Dedifferentiated amniotic fluid mesenchymal stem cell (primary cell): ENCODE measurements at regions not wholly inside any gene's neighbourhood (a gene's known extent, or its start where the extent isn't known, plus 50 kb on each side); places are given as distances from the start of the nearest gene placed in this dataset.
"Not testable (repeated sequence)": the region's sequence is repeated elsewhere in the genome, so short reads cannot be mapped to it uniquely, and the experiment has no call there.

Experiments used
- DNase-seq: peaks from one replicate; pipeline ENCODE4 v3.0.0-alpha.2; 2016; ENCODE audit errors: extremely low spot score

DNA sequence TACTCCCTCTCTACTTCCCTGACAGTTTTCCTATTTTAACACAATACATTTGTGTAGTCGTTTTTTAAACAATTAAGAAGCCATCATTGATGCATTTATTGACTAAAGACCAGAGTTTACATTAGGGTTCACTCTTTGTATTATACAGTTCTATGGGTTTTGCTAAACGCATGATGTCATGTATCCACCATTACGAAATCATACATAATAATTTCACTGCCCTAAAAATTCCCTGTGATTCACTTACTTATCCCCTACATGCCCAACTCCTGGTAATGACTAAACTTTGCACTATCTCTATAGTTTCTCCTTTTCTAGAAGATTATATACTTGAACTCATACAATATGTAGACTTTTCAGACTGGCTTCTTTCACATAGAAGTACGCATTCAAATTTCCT lies 1016.5 kb upstream of the FOXG1 start:
- DNase-seq, result no peak

DNA sequence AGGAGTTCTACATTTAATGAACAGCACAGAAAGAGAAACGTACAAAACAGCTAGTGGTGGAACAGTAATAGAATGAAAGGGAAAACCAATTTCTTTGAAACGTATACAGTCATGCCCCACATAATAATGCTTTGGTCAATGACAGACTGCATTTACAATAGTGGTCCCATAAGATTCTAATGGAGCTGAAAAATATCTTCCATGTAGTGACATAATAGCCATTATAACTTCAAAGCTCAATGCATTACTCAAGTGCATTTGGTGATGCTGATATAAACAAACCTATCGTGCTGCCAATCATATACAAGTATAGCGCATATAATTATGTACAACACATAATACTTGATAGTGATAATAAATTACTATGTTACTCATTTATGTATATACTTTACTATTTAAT lies 1008.9 kb upstream of the FOXG1 start:
- not testable (repeated sequence) for DNase-seq

DNA sequence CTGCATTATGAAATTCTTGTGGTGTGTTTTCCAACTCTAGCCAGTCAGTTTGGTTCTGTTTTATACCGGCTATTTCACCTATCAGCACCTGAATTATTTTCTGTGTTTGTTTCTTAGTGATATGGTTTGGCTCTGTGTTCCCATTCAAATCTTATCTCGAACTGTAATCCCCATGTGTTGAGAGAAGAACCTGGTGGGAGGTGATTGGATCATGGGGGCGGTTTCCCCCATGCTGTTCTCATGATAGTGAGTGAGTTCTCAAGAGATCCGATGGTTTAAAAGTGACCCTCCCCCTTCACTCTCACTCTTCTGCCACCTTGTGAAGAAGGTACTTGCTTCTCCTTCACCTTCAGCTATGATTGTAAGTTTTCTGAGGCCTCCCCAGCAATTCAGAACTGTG lies 1006.2 kb upstream of the FOXG1 start:
- DNase-seq, result not testable (repeated sequence)

DNA sequence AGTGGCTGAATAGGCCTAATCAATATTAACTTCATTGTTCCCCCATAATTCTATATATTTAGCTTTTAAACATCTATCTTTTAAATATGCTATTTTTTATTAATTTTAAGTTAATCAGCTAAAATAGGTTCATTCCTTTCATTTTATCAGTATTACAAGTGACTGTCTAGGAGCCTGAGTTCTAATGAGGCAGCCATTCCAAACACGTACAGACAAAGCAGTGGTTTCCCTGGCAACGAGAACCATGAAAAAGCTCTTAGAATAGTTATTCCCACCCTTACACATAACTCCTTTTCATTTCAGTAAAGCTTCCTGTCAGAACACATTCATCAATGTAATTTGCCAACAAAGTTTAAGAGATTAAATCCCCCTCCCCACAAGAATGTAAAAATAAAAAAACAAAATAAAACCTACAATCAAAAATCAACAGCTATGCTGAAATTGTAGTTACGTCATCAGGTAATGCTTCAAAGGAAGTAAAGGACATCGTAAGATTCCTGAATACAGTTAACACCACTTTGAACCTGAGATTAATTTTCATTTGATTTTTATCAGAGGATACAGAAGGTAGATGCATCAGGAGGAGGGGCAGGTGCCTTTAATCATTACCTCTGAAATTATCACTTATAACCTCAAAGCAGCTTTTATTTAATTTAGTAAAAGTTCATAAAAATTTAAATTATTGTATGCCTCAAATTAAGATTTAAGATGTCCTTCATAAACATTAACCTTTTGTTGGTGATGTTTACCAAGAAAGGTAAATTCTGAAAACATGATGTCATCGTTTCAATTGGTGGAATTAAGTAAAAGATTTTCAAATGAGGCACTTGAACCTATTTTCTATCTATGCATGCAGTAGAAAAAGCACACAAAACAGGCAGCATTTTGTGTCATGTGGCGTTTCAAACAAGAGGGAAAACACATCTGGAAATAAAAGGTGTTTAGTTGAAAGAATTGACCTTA lies 967.2 kb upstream of the FOXG1 start:
- DNase-seq, result not testable (repeated sequence)

DNA sequence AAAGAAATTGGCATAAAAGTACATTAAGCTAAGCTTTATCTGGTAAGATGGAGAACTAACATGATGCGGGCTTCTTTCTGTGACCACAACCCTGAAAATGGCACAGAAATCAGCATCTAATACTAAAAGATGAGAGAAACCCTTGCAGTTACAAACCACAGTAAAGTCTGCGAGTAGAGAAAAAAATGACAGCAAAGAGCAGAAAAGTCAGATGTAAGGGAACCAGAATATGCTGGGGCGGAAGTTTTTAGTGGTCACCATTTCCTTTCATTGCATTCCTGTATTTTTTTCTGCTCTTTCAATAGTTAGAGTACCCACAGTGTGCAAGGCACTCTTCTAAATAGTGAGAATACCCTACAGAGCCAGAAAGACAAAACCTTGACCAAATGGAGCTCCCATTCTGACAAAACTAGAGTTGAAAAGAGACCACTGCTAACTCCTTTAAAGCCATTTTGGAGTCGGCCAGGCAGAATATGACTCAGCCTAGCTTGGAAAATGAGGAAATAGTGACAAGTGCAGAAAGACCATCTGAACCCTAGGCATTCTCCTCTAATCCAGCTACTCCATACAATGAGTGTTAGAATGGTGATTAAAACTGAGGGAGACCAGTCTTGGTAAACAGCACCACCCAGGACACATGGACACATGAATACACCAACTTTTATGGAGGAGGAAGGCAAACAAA lies 948.7 kb upstream of the FOXG1 start:
- DNase-seq, result not testable (repeated sequence)

DNA sequence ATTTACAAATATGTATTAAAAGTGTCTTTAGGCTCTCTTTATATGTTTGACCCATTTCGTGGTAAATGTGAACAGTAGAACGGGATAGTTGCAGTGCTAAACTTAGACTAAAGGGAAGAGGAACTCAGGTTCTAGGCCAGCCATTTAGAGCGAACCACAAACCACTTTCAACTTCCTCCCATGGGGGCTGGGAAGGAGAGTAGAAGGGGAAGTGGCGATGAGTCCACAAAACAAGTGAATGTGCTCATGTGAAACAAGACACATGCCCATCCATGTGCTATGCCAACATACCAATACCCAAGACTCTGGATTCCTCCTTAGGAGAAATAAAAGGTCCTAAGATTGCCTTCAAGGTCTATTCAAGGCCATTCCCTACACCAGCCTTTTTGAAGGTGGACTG lies 940.4 kb upstream of the FOXG1 start:
- DNase-seq, result not testable (repeated sequence)

DNA sequence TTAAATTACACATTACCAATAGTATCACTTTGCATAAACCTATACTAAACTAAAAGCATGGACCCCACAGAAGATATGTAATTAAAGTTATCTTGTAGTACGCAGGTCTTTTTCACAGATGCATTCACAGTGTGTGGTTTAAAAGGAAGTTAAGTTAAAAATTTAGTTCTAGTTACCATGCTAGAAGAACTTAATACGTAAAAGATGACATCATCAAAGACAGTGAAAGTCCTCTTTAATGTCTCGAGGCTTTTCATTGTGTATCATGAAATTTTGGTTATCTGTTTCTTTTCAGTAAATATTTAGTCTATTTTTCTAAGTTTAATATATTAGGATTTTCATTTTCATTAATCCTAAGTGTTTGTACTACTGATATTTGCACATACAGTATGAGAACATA lies 934.6 kb upstream of the FOXG1 start:
- not testable (repeated sequence) for DNase-seq

DNA sequence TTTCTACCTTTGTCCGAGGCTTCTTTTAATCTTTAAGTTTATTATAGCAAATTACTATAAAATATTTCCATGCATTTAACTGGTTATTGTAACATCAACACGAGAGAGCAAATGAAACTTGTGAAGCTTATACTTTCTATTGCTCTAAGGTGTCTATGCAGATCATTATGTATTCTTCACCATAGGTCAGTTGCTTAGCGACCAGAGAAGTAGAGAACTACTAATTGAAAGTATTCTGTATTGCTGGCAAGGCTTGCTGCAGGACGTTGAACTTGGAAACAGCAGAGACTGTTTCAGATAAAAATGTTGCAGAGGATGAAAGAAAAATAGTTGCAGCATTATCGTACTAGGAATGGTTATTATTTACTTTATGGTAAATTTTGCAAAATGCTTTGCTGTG lies 933.6 kb upstream of the FOXG1 start:
- not testable (repeated sequence) for DNase-seq

DNA sequence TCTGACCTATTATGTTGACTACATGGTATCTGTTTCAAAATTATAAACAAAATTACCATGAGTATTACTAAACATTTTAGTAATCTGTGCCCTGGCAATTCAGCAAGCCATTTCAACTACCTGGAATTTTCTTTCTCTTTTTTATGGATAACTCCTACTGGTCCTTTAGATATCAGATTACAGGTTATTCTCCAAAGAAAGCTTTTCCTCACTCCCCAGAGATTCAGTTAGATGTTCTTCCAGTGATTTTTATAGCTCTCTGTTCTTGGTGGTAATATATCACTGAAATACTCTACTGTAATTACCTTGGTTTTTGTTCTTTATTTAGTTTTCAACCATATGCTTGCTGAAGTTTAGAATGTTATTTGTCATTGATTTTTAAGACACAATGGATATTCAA lies 930.2 kb upstream of the FOXG1 start:
- DNase-seq, result no peak

DNA sequence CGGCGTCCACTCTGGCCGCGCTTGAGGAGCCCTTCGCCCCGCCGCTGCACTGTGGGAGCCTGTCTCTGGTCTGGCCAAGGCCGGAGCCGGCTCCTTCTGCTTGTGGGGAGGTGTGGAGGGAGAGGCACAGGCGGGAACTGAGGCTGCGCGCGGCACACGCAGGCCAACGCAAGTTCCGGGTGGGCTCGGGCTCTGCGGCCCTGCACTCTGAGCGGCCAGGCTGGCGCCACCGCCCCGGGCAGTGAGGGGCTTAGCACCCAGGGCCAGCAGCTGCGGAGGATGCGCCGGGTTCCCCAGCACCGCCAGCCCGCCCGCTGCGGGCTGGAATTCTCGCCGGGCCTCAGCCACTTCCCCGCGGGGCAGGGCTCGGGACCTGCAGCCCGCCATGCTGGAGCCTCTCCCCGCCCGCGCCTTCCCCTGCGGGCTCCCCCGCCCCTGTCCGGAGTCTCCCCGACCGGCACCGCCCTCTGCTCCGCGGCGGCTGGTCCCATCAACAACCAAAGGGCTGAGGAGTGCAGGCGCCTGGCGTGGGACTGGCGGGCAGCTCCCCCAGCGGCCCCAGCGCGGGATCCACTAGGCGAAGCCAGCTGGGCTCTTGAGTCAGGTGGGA lies 921.2 kb upstream of the FOXG1 start:
- DNase-seq, result no peak

DNA sequence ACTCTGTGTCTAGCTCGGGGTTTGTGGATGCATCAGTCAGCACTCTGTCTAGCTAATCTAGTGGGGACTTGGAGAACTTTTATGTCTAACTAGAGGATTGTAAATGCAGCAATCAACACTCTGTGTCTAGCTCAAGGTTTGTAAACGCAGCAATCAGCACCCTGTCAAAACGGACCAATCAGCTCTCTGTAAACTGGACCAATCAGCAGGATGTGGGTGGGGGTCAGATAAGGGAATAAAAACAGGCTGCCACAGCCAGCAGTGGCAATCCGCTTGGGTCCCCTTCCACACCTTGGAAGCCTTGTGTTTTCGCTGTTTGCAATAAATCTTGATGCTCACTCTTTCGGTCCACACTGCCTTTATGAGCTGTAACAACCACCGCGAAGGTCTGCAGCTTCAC lies 920.7 kb upstream of the FOXG1 start:
- DNase-seq, result no peak

DNA sequence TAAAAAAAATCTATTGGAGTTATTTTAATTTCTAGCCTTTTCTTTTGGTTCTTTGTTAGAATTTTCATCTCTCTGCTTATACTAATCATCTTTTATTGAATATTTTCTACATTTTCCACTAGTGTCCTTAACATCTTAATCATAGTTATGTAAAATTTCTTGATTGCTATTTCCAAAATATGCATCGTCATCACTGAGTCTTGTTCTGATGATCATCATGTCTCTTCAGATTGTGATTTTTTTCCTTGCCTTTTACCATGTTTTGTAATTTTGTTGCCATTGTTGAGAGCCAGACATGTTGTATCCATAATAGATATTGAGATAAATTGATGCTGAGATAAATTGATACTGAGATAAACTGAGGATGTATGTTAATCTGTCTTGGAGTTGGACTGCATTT lies 919.1 kb upstream of the FOXG1 start:
- DNase-seq, result not testable (repeated sequence)

DNA sequence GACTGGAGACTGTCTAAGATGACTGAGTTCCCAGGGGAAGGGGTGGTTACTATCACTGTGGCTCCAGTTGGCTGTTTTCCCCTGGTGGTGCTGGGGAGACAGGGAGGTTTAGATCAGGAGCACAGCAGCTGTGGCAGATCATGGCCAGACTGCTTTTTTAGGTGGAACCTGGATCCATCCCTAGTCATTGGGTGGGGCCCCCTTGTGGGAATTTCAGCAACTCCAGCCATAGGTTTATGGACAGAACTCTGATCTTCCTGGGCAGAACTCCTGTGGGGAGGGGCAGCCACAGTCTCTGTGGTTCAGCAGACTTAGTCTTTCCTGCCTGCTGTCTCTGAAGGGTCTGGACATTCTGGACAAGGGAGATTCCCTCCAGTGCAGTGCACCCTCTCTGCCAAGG lies 917.4 kb upstream of the FOXG1 start:
- not testable (repeated sequence) for DNase-seq

DNA sequence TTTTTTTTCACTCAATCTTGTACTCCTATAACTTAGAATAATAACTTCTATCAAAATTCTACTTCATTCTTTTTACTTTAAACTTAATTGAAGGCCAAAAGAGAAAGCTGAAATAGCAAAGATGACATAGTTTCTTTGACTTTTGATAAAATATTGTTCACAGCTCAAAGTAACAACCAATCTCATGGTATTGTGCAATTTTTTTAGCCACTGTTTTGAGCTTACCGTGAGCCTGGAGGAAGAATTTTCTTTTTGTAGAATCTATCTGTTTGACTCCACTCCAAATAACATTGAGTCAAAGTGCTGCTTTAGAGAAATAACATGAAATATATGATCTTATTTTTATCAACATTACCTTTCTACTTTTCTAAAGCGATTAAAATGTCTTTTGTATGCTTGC lies 903.9 kb upstream of the FOXG1 start:
- DNase-seq, result no peak

DNA sequence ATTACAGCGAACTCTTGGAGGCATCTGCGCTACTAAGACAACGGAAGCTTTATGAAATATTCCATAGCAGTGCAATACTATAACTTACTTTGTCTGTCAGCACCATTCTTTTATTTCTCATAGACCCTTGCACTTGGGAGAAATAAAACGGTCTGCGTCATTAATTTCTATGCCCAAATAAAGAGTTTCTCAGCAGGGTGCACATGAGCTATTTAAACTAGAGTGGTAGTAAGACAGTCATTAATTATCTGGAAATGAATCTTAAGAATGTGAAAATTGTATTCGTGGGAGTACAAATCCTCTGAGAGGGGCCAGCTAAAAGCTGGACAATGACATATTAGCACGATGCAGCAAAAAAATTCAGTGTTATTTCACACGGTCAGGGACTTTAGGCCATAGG lies 903.4 kb upstream of the FOXG1 start:
- no peak for DNase-seq

DNA sequence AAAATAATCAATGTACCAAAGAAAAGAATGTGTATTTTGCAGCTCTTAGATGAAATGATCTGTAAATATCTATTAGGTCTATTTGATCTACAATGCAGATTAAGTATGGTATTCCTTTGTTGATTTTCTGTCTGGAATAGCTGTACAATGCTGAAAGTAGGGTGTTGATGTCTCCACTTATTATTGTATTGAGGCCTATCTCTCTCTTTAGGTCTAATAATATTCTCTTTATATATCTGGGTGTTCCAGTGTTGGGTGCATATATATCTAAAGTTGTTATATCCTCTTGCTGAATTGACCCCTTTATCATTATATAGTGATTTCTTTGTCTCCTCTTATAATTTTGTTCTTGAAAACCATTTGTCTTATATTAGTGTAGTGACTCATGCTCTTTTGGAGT lies 885.5 kb upstream of the FOXG1 start:
- no peak for DNase-seq

DNA sequence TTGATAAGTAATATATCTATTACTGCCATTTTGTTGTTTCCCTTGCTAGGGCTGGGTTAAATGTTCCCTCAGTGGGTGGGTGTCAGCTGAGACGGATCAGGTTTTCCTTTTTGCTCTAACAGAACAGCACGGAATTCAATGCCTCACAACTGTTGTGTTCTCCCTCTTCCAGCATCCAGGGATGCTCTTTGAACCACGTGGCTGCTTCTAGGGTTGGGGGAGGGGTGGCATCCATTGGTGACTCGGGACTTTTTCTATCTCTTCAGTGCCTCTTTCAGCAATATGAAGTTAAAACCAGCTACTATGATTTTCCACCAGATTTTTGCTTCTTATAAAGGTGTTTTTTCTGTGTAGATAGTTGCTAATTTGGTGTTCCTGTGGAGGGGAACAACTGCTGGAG lies 884.9 kb upstream of the FOXG1 start:
- no peak for DNase-seq

DNA sequence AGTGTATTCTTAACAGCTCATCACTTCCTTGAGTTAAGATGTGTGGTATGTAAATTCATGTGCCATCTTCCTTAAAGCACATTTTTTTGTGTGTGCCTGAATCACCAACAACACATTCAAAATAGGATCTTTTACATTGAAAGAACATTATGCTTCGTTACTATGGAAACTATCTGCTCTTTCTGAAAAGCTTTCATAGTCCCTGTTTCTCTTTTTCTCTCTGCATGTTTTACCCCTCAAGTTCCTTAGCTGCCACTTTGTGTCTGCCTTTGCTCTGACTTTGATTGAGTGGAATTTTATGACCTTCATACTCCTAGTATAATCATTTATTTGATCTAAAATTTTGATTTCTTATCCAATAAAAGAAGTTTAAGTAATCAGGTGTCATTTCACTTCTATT lies 880.3 kb upstream of the FOXG1 start:
- DNase-seq, result no peak

DNA sequence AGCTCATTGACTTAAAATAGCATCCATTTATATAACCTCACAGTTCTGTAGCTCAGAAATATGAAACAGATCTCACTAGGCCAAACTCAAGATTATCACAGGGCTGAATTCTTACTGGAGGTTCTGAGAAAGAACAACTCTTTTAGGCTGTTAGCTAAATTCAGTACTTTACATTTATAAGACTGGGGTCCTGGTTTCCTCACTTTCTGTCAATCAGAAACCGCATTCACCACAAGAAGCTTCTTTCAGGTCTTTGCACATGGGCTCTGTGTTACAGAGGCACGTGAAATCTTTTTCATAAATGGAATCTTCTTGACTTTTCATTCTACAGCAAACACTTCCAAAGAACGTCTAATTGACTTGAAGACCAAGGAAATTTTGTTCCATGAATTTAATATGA lies 876.3 kb upstream of the FOXG1 start:
- DNase-seq, result no peak

DNA sequence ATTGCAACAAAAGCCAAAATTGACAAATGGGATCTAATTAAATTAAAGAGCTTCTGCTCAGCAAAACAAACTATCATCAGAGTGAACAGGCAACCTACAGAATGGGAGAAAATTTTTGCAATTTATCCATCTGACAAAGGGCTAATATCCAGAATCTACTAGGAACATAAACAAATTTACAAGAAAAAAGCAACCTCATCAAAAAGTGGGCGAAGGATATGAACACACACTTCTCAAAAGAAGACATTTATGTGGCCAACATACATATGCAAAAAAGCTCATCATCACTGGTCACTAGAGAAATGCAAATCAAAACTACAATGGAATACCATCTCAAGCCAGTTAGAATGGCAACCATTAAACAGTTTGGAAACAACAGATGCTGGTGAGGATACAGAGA lies 858.1 kb upstream of the FOXG1 start:
- DNase-seq, result not testable (repeated sequence)

DNA sequence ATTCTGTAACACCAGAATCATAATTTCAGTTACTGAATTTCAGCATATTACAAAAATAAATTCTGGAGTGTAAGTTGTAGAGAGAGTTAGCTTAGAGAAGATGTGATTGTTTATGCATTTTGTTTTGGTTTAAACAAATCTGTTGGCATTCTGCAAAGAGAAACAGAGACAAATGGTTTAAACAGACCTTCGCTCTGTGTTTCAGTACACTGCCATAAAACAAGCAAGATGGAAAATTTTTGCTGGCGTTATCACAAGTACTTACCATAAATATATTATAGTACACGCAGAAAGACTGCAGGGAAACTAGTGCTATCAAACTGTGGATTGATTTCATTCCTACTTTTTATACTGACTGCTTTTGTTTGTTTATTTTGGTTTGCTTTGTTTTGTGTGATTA lies 850.3 kb upstream of the FOXG1 start:
- no peak for DNase-seq

DNA sequence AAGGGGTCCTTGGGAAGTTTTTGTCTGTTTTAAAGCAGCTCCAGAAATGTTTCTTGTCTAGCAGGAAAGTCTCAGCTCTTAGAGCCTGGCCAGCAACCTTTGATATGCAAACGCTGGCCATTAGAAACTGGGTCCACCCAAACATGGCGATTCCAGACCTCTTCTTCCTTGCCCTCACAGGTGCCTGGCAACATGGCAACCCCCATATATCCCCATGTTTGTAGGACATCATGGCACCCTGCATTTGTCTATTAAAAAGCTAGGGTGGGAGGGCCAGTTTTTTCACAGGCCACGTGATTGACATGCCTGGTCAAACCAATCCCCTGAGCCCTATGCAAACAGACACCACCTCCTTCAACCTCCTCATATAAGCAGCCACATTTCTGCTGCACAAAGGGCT lies 848.7 kb upstream of the FOXG1 start:
- DNase-seq, result no peak

DNA sequence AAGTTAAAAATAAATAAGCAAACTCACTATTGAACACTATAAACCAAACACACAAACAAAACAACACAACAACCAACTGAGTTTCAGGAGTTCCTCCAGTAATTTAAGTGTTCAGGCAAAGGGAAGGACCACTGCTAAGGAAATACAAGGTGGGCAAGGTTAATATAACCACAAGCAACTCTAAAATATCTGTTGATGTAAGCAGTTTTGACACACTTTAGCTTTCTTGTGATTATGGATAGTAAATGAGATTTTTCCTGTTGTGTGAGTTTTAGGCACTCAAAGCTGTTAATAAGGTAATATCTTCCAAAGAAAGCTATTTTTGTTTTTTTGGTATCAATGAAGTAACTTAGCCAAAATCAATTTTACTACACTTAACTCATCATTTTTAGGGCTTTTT lies 839.1 kb upstream of the FOXG1 start:
- DNase-seq, result no peak
